ENCODE measurements at regions not wholly inside any gene's neighbourhood (a gene's known extent, or its start where the extent isn't known, plus 50 kb on each side); places are given as distances from the start of the nearest gene placed in this dataset.

GRCh38 chr7:13231216-13231615 is 543.8 kb downstream of the ARL4A start:
- Histone ChIP-seq H3K4me1 (ENCODE audit: insufficient read depth, low read length, poor library complexity, severe bottlenecking) (no peaks in the 10 kb centered on the region), H3K36me3 (ENCODE audit: insufficient read depth, low read length, poor library complexity, severe bottlenecking) (no peaks in the 10 kb centered on the region), H3K27ac (ENCODE audit: low read depth, low read length, poor library complexity, severe bottlenecking) (no peak overlapping the region), H3K4me3 (ENCODE audit: low read depth, low read length, poor library complexity, severe bottlenecking) (no peak overlapping the region), H3K27me3 (replicated peaks; ENCODE audit: insufficient read depth, low read depth, low read length, poor library complexity) (peaks cover 45% of the 10 kb centered on the region), H3K9me3 (ENCODE audit: low read depth, low read length, poor library complexity, severe bottlenecking) (no peaks in the 10 kb centered on the region)
- POLR2A ChIA-PET (ENCODE audit: low non-redundant PET), result no interaction called here
- intact Hi-C loops (cut with micrococcal nuclease; ENCODE audit: unreplicated experiment), result no loop called here
- no TSS peak for BruUV-seq (replicated peaks)
- DNase-seq (ENCODE audit: low spot score), result no peak
- CTCF ChIA-PET, result no interaction called here
- TF ChIP-seq CTCF (conservative IDR thresholded peaks at IDR 0.05; ENCODE audit: low read depth, low read length) (no peak), EZH2 (IDR thresholded peaks at IDR 0.05; ENCODE audit: borderline replicate concordance, low read depth, low read length, poor library complexity, severe bottlenecking) (no peak)

- Histone ChIP-seq H3K4me3 (ENCODE audit: low read depth, low read length, poor library complexity, severe bottlenecking) (no peak overlapping the region), H3K4me1 (ENCODE audit: insufficient read depth, low read length, poor library complexity, severe bottlenecking) (no peaks in the 10 kb centered on the region), H3K27me3 (replicated peaks; ENCODE audit: insufficient read depth, low read depth, low read length, poor library complexity) (peaks cover 43% of the 10 kb centered on the region), H3K36me3 (ENCODE audit: insufficient read depth, low read length, poor library complexity, severe bottlenecking) (no peaks in the 10 kb centered on the region), H3K27ac (ENCODE audit: low read depth, low read length, poor library complexity, severe bottlenecking) (no peak overlapping the region), H3K9me3 (ENCODE audit: low read depth, low read length, poor library complexity, severe bottlenecking) (no peaks in the 10 kb centered on the region)
- TF ChIP-seq EZH2 (IDR thresholded peaks at IDR 0.05; ENCODE audit: borderline replicate concordance, low read depth, low read length, poor library complexity, severe bottlenecking), result no peak
- no peak for TF ChIP-seq CTCF (conservative IDR thresholded peaks at IDR 0.05; ENCODE audit: low read depth, low read length)
- intact Hi-C loops (cut with micrococcal nuclease; ENCODE audit: unreplicated experiment), result no loop called here
- ChIA-PET CTCF (no interaction called here), POLR2A (ENCODE audit: low non-redundant PET) (no interaction called here)
- BruUV-seq (replicated peaks), result no TSS peak
- DNase-seq (ENCODE audit: low spot score), result no peak
Measured at GRCh38 chr7:13235436-13235835, 548.0 kb downstream of the ARL4A start.

- Histone ChIP-seq H3K36me3 (ENCODE audit: insufficient read depth, low read length, poor library complexity, severe bottlenecking) (no peaks in the 10 kb centered on the region), H3K4me1 (ENCODE audit: insufficient read depth, low read length, poor library complexity, severe bottlenecking) (no peaks in the 10 kb centered on the region), H3K27me3 (replicated peaks; ENCODE audit: insufficient read depth, low read depth, low read length, poor library complexity) (peaks cover 37% of the 10 kb centered on the region), H3K4me3 (ENCODE audit: low read depth, low read length, poor library complexity, severe bottlenecking) (no peak overlapping the region), H3K9me3 (ENCODE audit: low read depth, low read length, poor library complexity, severe bottlenecking) (no peaks in the 10 kb centered on the region), H3K27ac (ENCODE audit: low read depth, low read length, poor library complexity, severe bottlenecking) (no peak overlapping the region)
- TF ChIP-seq CTCF (conservative IDR thresholded peaks at IDR 0.05; ENCODE audit: low read depth, low read length), result no peak
- no peak for TF ChIP-seq EZH2 (IDR thresholded peaks at IDR 0.05; ENCODE audit: borderline replicate concordance, low read depth, low read length, poor library complexity, severe bottlenecking)
- CTCF ChIA-PET, result no interaction called here
- POLR2A ChIA-PET (ENCODE audit: low non-redundant PET), result no interaction called here
- DNase-seq (ENCODE audit: low spot score), result no peak
- no TSS peak for BruUV-seq (replicated peaks)
- intact Hi-C loops (cut with micrococcal nuclease; ENCODE audit: unreplicated experiment), result no loop called here
Measured at GRCh38 chr7:13236026-13236425, 548.6 kb downstream of the ARL4A start.
